ENCODE measurements at regions not wholly inside any gene's neighbourhood (a gene's known extent, or its start where the extent isn't known, plus 50 kb on each side); places are given as distances from the start of the nearest gene placed in this dataset.

DNA sequence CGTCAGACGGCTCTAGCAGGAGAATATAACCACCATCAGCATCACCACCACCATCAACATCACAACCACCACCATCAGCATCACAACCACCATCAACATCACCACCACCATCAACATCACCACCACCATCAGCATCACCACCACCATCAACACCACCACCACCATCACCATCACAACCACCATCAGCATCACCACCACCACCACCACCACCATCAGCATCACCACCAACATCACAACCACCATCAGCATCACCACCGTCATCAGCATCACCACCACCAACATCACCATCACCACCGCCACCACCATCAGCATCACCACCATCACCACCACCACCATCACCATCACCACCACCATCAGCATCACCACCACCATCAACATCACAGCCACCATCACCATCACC lies 210.7 kb downstream of the C9orf50 start:
- TF ChIP-seq ZFP30 (CRISPR knock-in tag; IDR thresholded peaks at IDR 0.05), result no peak
- no peak for TF ChIP-seq GLIS3 (CRISPR knock-in tag; IDR thresholded peaks at IDR 0.05)
- TF ChIP-seq PPARA (CRISPR knock-in tag; IDR thresholded peaks at IDR 0.05; ENCODE audit: borderline replicate concordance), result no peak
- TF ChIP-seq, protein P1, sequence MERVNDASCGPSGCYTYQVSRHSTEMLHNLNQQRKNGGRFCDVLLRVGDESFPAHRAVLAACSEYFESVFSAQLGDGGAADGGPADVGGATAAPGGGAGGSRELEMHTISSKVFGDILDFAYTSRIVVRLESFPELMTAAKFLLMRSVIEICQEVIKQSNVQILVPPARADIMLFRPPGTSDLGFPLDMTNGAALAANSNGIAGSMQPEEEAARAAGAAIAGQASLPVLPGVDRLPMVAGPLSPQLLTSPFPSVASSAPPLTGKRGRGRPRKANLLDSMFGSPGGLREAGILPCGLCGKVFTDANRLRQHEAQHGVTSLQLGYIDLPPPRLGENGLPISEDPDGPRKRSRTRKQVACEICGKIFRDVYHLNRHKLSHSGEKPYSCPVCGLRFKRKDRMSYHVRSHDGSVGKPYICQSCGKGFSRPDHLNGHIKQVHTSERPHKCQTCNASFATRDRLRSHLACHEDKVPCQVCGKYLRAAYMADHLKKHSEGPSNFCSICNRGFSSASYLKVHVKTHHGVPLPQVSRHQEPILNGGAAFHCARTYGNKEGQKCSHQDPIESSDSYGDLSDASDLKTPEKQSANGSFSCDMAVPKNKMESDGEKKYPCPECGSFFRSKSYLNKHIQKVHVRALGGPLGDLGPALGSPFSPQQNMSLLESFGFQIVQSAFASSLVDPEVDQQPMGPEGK (CRISPR knock-in tag; IDR thresholded peaks at IDR 0.05; ENCODE audit: borderline replicate concordance), result no peak
- TF ChIP-seq, protein P2, sequence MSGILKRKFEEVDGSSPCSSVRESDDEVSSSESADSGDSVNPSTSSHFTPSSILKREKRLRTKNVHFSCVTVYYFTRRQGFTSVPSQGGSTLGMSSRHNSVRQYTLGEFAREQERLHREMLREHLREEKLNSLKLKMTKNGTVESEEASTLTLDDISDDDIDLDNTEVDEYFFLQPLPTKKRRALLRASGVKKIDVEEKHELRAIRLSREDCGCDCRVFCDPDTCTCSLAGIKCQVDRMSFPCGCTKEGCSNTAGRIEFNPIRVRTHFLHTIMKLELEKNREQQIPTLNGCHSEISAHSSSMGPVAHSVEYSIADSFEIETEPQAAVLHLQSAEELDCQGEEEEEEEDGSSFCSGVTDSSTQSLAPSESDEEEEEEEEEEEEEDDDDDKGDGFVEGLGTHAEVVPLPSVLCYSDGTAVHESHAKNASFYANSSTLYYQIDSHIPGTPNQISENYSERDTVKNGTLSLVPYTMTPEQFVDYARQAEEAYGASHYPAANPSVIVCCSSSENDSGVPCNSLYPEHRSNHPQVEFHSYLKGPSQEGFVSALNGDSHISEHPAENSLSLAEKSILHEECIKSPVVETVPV (CRISPR knock-in tag; IDR thresholded peaks at IDR 0.05), result no peak
- TF ChIP-seq BACH2 (CRISPR knock-in tag; IDR thresholded peaks at IDR 0.05; ENCODE audit: borderline replicate concordance), result no peak
- TF ChIP-seq, protein P3, sequence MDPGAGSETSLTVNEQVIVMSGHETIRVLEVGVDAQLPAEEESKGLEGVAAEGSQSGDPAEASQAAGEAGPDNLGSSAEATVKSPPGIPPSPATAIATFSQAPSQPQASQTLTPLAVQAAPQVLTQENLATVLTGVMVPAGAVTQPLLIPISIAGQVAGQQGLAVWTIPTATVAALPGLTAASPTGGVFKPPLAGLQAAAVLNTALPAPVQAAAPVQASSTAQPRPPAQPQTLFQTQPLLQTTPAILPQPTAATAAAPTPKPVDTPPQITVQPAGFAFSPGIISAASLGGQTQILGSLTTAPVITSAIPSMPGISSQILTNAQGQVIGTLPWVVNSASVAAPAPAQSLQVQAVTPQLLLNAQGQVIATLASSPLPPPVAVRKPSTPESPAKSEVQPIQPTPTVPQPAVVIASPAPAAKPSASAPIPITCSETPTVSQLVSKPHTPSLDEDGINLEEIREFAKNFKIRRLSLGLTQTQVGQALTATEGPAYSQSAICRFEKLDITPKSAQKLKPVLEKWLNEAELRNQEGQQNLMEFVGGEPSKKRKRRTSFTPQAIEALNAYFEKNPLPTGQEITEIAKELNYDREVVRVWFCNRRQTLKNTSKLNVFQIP (CRISPR knock-in tag; IDR thresholded peaks at IDR 0.05; ENCODE audit: borderline replicate concordance, low read depth), result no peak
- TF ChIP-seq ZC3H10 (CRISPR knock-in tag; IDR thresholded peaks at IDR 0.05), result no peak
- no peak for TF ChIP-seq ARNTL (CRISPR knock-in tag; IDR thresholded peaks at IDR 0.05; ENCODE audit: borderline replicate concordance, low read depth)
- no peak for TF ChIP-seq ZFP3 (CRISPR knock-in tag; IDR thresholded peaks at IDR 0.05)
- no peak for TF ChIP-seq TOX (CRISPR knock-in tag; IDR thresholded peaks at IDR 0.05; ENCODE audit: borderline replicate concordance)

All from SK-N-SH treated with all-trans-retinoic acid at 6 μM for 48 hours (cell line).